H1 (cell line): ENCODE measurements at regions not wholly inside any gene's neighbourhood (a gene's known extent, or its start where the extent isn't known, plus 50 kb on each side); places are given as distances from the start of the nearest gene placed in this dataset.

Source experiments
- CTCF ChIA-PET: fragments of 300-600 bp; sonication (Branson Sonifier 250); formaldehyde crosslinking; loops from one replicate; lab custom pipeline; 2021; ENCODE audit not compliant: partially characterized antibody; lab: Charles Lee
- POLR2A ChIA-PET: fragments of 300-600 bp; sonication (Branson Sonifier 250); formaldehyde crosslinking; loops from one replicate; lab custom pipeline; 2021; ENCODE audit warnings: inconsistent platforms; ENCODE audit not compliant: partially characterized antibody; lab: Charles Lee
- DNase-seq, 2 experiments: peaks; one replicate each; pipeline versions ENCODE4 v3.0.0 to v3.0.0-alpha.2; 2010 to 2022; ENCODE audit warnings: low spot score in 2 of 2, low read depth in 1 of 2, mixed read lengths in 1 of 2
- FAIRE-seq: peaks from 2 replicates; lab custom pipeline; 2011; peaks lifted over from hg19 to GRCh38; lab: Jason Lieb, UNC
- H2AFZ ChIP-seq: 2 replicates; pipeline ENCODE4 v1.8.1; 2012; ENCODE audit warnings: low read length, inconsistent platforms
- H2AK5ac ChIP-seq: 2 replicates; pipeline ENCODE4 v1.6.1; 2013; ENCODE audit warnings: low read depth, low read length
- H2BK120ac ChIP-seq: replicated peaks from 2 replicates; pipeline ENCODE3; 2013; ENCODE audit warnings: low read depth, low read length, inconsistent platforms
- H2BK12ac ChIP-seq: 2 replicates; pipeline ENCODE4 v1.6.1; 2013; ENCODE audit warnings: low read depth, low read length
- H2BK15ac ChIP-seq: 2 replicates; pipeline ENCODE4 v1.6.1; 2013; ENCODE audit warnings: low read length
- H2BK20ac ChIP-seq: 2 replicates; pipeline ENCODE4 v1.6.1; 2013; ENCODE audit warnings: low read length
- H2BK5ac ChIP-seq: 2 replicates; pipeline ENCODE4 v1.6.1; 2013; ENCODE audit warnings: low read depth, low read length
- H3K14ac ChIP-seq: 2 replicates; pipeline ENCODE4 v1.6.1; 2013; ENCODE audit warnings: inconsistent platforms; ENCODE audit not compliant: insufficient read length
- H3K18ac ChIP-seq: 2 replicates; pipeline ENCODE4 v1.6.1; 2013; ENCODE audit warnings: low read length; ENCODE audit errors: extremely low read depth
- H3K23ac ChIP-seq: 2 replicates; pipeline ENCODE4 v1.6.1; 2013; ENCODE audit warnings: inconsistent platforms; ENCODE audit not compliant: insufficient read length
- H3K23me2 ChIP-seq: 2 replicates; pipeline ENCODE4 v1.6.1; 2013; ENCODE audit warnings: low read depth, low read length
- H3K27ac ChIP-seq: 2 replicates; pipeline ENCODE4 v1.6.1; 2011; ENCODE audit warnings: low read depth, low read length, inconsistent platforms
- H3K27me3 ChIP-seq, 4 experiments: replicated peaks in 1 of 4; 1 replicate in 1 of 4; 2 replicates in 3 of 4; pipeline versions ENCODE4 v1.6.1 to v1.8.1; 2011 to 2013; ENCODE audit warnings: low read length in 3 of 4, mild to moderate bottlenecking in 3 of 4, inconsistent platforms in 2 of 4, mixed read lengths in 2 of 4, moderate library complexity in 1 of 4; ENCODE audit not compliant: control insufficient read depth in 3 of 4, insufficient read depth in 3 of 4; ENCODE audit errors: extremely low read depth in 1 of 4
- H3K36me3 ChIP-seq, 4 experiments: 2 replicates each; pipeline versions ENCODE4 v1.6.1 to v1.8.1; 2011 to 2013; ENCODE audit warnings: mild to moderate bottlenecking in 4 of 4, low read length in 3 of 4, moderate library complexity in 2 of 4, control low read depth in 1 of 4, inconsistent platforms in 1 of 4; ENCODE audit not compliant: insufficient read depth in 4 of 4, control insufficient read depth in 2 of 4
- H3K4ac ChIP-seq: replicated peaks from 2 replicates; pipeline ENCODE3; 2013; ENCODE audit warnings: low read length, low read depth, mixed read lengths, inconsistent platforms; ENCODE audit not compliant: insufficient read length
- H3K4me1 ChIP-seq, 4 experiments: replicated peaks in 1 of 4; 1 replicate in 1 of 4; 2 replicates in 3 of 4; pipeline versions ENCODE4 v1.6.1 to v1.8.1; 2011 to 2013; ENCODE audit warnings: low read length in 3 of 4, inconsistent platforms in 2 of 4, mixed read lengths in 1 of 4; ENCODE audit not compliant: insufficient read depth in 4 of 4, control insufficient read depth in 3 of 4
- H3K4me2 ChIP-seq, 2 experiments: 2 replicates each; pipeline versions ENCODE4 v1.6.1 to v1.8.1; 2011 to 2013; ENCODE audit warnings: low read depth in 2 of 2, low read length in 2 of 2, control low read depth in 1 of 2, inconsistent platforms in 1 of 2, mild to moderate bottlenecking in 1 of 2; ENCODE audit not compliant: insufficient read depth in 1 of 2
- H3K4me3 ChIP-seq, 4 experiments: fragments of 200-600, 300-600 bp in 1 of 4; sonication (generic), shearing (Covaris generic), sonication (Bioruptor Twin) in 1 of 4; 2 replicates each; pipeline versions ENCODE4 v1.5.1 to v1.8.1; 2011 to 2016; ENCODE audit warnings: low read length in 4 of 4, low read depth in 3 of 4, control low read depth in 2 of 4, inconsistent platforms in 2 of 4, mild to moderate bottlenecking in 2 of 4, mixed read lengths in 1 of 4, moderate library complexity in 1 of 4; ENCODE audit not compliant: insufficient read depth in 2 of 4; ENCODE audit errors: extremely low read depth in 1 of 4
- H3K56ac ChIP-seq: replicated peaks from 2 replicates; pipeline ENCODE3; 2013; ENCODE audit warnings: low read depth, mild to moderate bottlenecking, mixed read lengths, low read length, inconsistent platforms; ENCODE audit not compliant: insufficient read length
- H3K79me1 ChIP-seq: 2 replicates; pipeline ENCODE4 v1.6.1; 2013; ENCODE audit warnings: low read depth, low read length, control low read depth
- H3K79me2 ChIP-seq, 2 experiments: 2 replicates each; pipeline versions ENCODE4 v1.6.1 to v1.8.1; 2012 to 2013; ENCODE audit warnings: low read length in 2 of 2, mild to moderate bottlenecking in 2 of 2, inconsistent platforms in 1 of 2; ENCODE audit not compliant: insufficient read depth in 2 of 2, control insufficient read depth in 1 of 2
- H3K9ac ChIP-seq, 4 experiments: replicated peaks in 1 of 4; 1 replicate in 1 of 4; 2 replicates in 3 of 4; pipeline versions ENCODE4 v1.6.1 to v1.8.1; 2011 to 2013; ENCODE audit warnings: low read depth in 3 of 4, low read length in 3 of 4, control low read depth in 2 of 4, mild to moderate bottlenecking in 2 of 4, moderate library complexity in 2 of 4, inconsistent platforms in 1 of 4; ENCODE audit errors: extremely low read depth in 1 of 4
- H3K9me3 ChIP-seq, 2 experiments: 2 replicates each; pipeline versions ENCODE4 v1.6.1 to v1.8.1; 2012 to 2013; ENCODE audit warnings: mild to moderate bottlenecking in 2 of 2, moderate library complexity in 2 of 2, control low read depth in 1 of 2, inconsistent platforms in 1 of 2, low read depth in 1 of 2, low read length in 1 of 2, mixed read lengths in 1 of 2; ENCODE audit not compliant: insufficient read depth in 2 of 2
- H4K20me1 ChIP-seq, 2 experiments: replicated peaks in 1 of 2; 2 replicates each; pipeline versions ENCODE3 to v1.8.1; 2011 to 2013; ENCODE audit warnings: inconsistent platforms in 2 of 2, low read length in 2 of 2, mild to moderate bottlenecking in 1 of 2; ENCODE audit not compliant: insufficient read depth in 2 of 2, control insufficient read depth in 1 of 2
- H4K5ac ChIP-seq: 2 replicates; pipeline ENCODE4 v1.6.1; 2013; ENCODE audit warnings: low read length, low read depth, mixed read lengths, inconsistent platforms; ENCODE audit not compliant: insufficient read length
- H4K8ac ChIP-seq: 2 replicates; pipeline ENCODE4 v1.8.0; 2013; ENCODE audit warnings: mild to moderate bottlenecking, moderate library complexity, low read length, inconsistent platforms; ENCODE audit not compliant: insufficient read depth; ENCODE audit errors: extremely low read depth
- H4K91ac ChIP-seq: replicated peaks from 2 replicates; pipeline ENCODE3; 2013; ENCODE audit warnings: low read length, mixed read lengths, inconsistent platforms; ENCODE audit not compliant: insufficient read length
- CBX8 ChIP-seq: fragments of 300-800, 300-1000 bp; sonication (generic); IDR thresholded peaks from 2 replicates; pipeline ENCODE4 v1.7.1; 2016; ENCODE audit warnings: low read depth, low read length, borderline replicate concordance
- FOSL1 ChIP-seq: IDR thresholded peaks from 2 replicates; pipeline ENCODE4 v1.6.1; 2011; ENCODE audit warnings: mild to moderate bottlenecking, low read depth, low read length, moderate library complexity; ENCODE audit not compliant: insufficient read depth
- NANOG ChIP-seq: IDR thresholded peaks from 2 replicates; pipeline ENCODE4 v1.6.1; 2011; ENCODE audit warnings: low read length, low read depth, mild to moderate bottlenecking, inconsistent platforms; ENCODE audit not compliant: insufficient read depth, poor library complexity, severe bottlenecking
- RFX5 ChIP-seq: IDR thresholded peaks from 2 replicates; pipeline ENCODE4 v1.6.1; 2011; ENCODE audit warnings: low read depth, low read length, improper control_type of control experiment, borderline replicate concordance
- SIRT6 ChIP-seq: IDR thresholded peaks from one replicate; pipeline ENCODE4 v1.7.1; 2012; ENCODE audit warnings: low read length, inconsistent platforms
- SP1 ChIP-seq: IDR thresholded peaks from 2 replicates; pipeline ENCODE4 v1.6.1; 2011; ENCODE audit warnings: low read depth, low read length
- SP4 ChIP-seq: IDR thresholded peaks from 2 replicates; pipeline ENCODE4 v1.6.1; 2012; ENCODE audit warnings: low read length, inconsistent platforms
- SRF ChIP-seq: IDR thresholded peaks from 2 replicates; pipeline ENCODE4 v1.6.1; 2011; ENCODE audit warnings: mild to moderate bottlenecking, low read depth, low read length, moderate library complexity
- TBP ChIP-seq: IDR thresholded peaks from 2 replicates; pipeline ENCODE4 v1.6.1; 2011; ENCODE audit warnings: low read depth, low read length, improper control_type of control experiment
- TEAD4 ChIP-seq: IDR thresholded peaks from 2 replicates; pipeline ENCODE4 v1.6.1; 2012; ENCODE audit warnings: low read depth, low read length, inconsistent platforms, mixed read lengths
- ZNF274 ChIP-seq: IDR thresholded peaks from 2 replicates; pipeline ENCODE4 v1.7.0; 2012; ENCODE audit warnings: low read length, borderline replicate concordance; ENCODE audit errors: extremely low read depth
- WGBS, 2 experiments: shearing (Covaris generic) in 1 of 2; methylation state at CpG; one replicate each; pipeline versions ENCODE4 v1.1.6 to v1.1.7; 2013 to 2015; ENCODE audit warnings: low lambda C conversion rate in 2 of 2, mixed read lengths in 2 of 2, inconsistent platforms in 1 of 2, low coverage in 1 of 2, missing lambda C conversion rate in 1 of 2; ENCODE audit not compliant: insufficient replicate concordance in 2 of 2, insufficient coverage in 1 of 2, insufficient read length in 1 of 2; ENCODE audit errors: extremely low coverage in 1 of 2, missing lambda C conversion rate in 1 of 2; 5-methylcytosine and 5-hydroxymethylcytosine counted together
- TF ChIP-seq, protein P1 (sequence below): IDR thresholded peaks from 2 replicates; pipeline ENCODE4 v1.6.1; 2011; ENCODE audit warnings: low read depth, mild to moderate bottlenecking, low read length; ENCODE audit not compliant: insufficient read depth

- Histone ChIP-seq H3K14ac (no peak overlapping the region), H3K4me3 (no peak overlapping the region), H3K23ac (no peak overlapping the region), H3K9ac (no peak overlapping the region), H3K79me2 (no peaks in the 10 kb centered on the region), H2BK5ac (no peak overlapping the region), H3K27me3 (no peaks in the 10 kb centered on the region), H3K23me2 (no peaks in the 10 kb centered on the region), H2BK20ac (no peak overlapping the region), H2AK5ac (no peak overlapping the region), H3K18ac (no peak overlapping the region), H3K36me3 (no peaks in the 10 kb centered on the region; a peak in 2 of 8 replicates), H3K27ac (no peak overlapping the region), H4K8ac (no peak overlapping the region), H3K4ac (no peak overlapping the region), H2BK120ac (no peak overlapping the region), H2BK12ac (no peak overlapping the region), H3K56ac (no peak overlapping the region), H4K5ac (no peak overlapping the region), H4K91ac (no peak overlapping the region), H3K4me1 (peaks cover 0 to 5% (median 0%) of the 10 kb centered on the region in 4 experiments; a peak in 2 of 7 replicates), H4K20me1 (peaks cover 0 to 2% of the 10 kb centered on the region in 2 experiments), H3K4me2 (no peak overlapping the region), H3K79me1 (no peaks in the 10 kb centered on the region), H3K9me3 (no peaks in the 10 kb centered on the region), H2AFZ (no peak overlapping the region), H2BK15ac (no peak overlapping the region)
- no peak for TF ChIP-seq FOSL1
- TF ChIP-seq SP1, result no peak
- TF ChIP-seq RFX5, result no peak
- no peak for TF ChIP-seq SRF
- no peak for TF ChIP-seq NANOG
- TF ChIP-seq TBP, result no peak
- no peak for TF ChIP-seq SIRT6
- no peak for TF ChIP-seq ZNF274
- no peak for TF ChIP-seq TEAD4
- TF ChIP-seq, protein P1, sequence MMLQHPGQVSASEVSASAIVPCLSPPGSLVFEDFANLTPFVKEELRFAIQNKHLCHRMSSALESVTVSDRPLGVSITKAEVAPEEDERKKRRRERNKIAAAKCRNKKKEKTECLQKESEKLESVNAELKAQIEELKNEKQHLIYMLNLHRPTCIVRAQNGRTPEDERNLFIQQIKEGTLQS, result no peak
- TF ChIP-seq SP4, result no peak
- no peak for TF ChIP-seq CBX8
- 96% methylated on average over 11 of the region's 11 CpGs; no CpG with 5 or more reads in 1 of the 2 experiments for WGBS, 2 experiments
- ChIA-PET CTCF (interaction anchor here (0.9 to 5.7 kb wide), 3 partner anchors 9 to 75 kb away, joined by 3 to 48 read pairs (median 4); no protein-coding TSS in a partner anchor), POLR2A (interaction anchor here (0.7 to 1.1 kb wide), 2 partner anchors 8 to 22 kb away, joined by 3 read pairs; no protein-coding TSS in a partner anchor)
- DNase-seq, result no peak
- FAIRE-seq, result no peak
Measured at GRCh38 chr16:11413907-11414595, 68.8 kb downstream of the RMI2 start.
